Activated naive CD4-positive, alpha-beta T cell treated with Interleukin-2 at 50 U/mL for 16 hours (primary cell): ENCODE measurements at regions not wholly inside any gene's neighbourhood (a gene's known extent, or its start where the extent isn't known, plus 50 kb on each side); places are given as distances from the start of the nearest gene placed in this dataset.

ENCODE experiments used
- DNase-seq: peaks from one replicate; pipeline ENCODE4 v3.0.0-alpha.2; 2020

DNA sequence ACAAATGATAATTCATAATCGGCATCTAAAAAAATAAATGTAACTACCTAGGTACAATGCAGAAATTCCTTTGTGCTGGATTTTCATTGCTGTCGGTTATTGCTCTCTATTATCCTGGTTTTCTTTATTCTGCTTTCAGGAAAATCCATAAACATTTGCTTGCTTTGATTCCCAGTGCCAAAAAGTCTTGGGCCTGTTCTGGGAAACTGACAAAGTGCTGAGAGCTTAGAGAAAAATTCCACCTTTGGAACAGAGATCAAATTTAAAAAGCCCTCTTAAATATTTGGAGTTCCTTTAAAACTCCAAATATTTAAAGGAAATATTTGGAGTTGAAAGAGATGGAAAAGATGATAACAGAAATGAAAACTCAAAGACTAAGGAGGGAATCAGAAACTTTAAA is 87.3 kb upstream of the ZBED5 start:
- DNase-seq: no peak

DNA sequence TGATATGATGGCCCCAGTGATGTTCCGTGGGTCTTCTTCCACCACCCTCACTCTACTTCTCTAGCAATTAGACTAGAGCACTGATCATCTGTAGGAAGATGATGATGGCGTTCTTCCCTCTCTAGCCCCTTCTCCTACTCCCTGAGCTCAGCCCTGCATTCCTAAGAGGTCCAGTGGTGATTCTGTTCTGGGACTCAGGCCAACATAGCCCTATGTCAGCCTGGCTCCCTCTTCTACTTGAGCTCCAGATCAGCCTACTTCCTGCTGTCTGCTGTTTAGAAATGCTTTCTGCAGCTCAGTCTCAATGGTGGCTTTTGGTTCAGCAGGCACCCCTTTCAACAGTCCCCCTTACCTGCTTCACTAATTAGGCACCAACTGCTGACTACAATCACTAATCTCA is 86.1 kb upstream of the ZBED5 start:
- DNase-seq: no peak

DNA sequence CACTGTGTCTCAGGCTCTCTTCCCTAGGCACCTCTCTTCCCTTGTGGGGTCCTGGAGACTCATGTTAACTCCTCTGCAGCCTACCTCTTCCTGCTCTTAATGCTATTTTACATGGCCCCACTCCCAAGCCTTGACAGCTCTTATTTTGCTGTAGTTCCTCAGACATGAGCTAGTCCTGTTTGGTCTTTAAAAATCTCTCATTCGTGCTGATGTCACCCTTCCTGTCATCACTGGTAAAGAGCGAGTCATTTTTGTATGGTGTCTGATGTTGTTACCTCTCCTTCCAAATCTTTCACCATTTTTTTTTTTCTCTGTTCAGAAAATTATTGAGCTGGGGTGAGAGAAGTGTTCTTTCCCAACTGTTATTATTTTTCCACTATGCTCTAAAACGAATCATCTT is 84.8 kb upstream of the ZBED5 start:
- no peak for DNase-seq

DNA sequence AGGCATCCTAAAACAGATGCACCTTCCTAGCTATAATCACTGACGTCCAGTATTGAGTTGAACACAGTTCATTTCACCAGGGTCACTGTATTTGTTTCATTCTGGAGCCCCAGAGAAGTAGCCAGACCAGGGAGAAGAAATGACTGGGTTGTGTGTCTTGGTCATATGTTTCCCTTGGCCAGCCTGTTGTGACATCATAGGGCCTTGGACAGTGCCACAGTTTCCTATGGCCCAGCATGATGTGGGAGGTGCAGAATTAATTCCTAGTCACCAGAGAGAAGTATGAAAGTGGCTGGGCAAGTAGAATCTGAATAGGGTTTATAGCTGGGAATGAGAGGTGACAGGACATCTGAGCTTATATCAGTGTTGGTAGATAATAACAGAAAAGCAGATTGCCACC is 84.0 kb upstream of the ZBED5 start:
- no peak for DNase-seq

DNA sequence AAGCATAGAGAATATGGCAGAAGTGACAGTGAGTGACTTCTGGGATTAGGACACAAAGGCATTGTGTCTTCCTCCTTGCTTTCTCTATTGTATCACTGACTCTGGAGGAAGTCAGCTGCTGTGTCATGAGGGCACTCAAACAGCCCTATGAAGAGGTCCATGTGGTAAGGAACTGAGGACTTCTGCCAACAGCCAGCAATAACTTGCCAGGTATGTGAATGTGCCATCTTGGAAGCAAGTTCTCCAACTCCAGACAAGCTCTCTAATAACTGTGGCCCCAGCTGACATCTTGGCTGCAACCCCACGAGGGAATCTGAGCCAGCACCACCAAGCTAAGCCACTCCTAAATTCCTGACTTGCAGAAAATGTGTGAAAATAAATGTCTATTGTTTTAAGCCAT is 83.6 kb upstream of the ZBED5 start:
- no peak for DNase-seq

DNA sequence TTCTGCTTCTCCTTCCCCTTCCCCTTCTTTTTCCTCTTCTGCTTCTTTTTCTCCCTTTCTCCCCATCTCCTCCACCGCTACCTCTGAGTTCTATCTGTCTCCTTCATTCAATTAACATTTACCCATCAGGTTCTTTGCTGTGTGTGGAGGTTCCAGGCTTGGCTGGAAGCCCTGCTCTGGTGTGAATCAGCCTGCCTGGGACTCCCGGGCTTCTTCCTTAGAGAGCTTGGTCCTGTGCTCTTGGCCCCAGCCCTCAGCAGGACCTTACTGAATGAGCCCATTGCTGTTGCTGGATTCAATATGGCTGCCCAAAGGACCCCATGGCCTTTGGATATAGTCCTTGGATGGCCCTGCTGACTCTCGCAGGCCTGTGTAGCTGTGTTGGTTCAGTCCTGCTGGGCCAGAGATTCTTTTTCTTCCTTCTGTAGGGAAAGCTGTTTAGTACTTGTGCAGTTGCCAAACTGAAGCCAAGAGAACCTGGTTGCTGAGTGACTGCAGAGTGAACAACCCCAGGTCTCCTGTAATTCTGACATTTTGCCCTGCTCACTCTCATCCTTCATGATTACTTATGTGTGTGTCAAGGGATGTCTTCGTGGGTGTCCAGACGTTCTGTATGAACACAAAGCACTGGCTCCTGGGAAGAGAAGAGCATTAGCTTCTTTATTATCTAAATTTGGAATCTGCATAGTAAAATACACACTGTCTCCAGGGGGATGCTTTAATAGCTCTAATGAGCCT is 81.0 kb upstream of the ZBED5 start:
- no peak for DNase-seq

DNA sequence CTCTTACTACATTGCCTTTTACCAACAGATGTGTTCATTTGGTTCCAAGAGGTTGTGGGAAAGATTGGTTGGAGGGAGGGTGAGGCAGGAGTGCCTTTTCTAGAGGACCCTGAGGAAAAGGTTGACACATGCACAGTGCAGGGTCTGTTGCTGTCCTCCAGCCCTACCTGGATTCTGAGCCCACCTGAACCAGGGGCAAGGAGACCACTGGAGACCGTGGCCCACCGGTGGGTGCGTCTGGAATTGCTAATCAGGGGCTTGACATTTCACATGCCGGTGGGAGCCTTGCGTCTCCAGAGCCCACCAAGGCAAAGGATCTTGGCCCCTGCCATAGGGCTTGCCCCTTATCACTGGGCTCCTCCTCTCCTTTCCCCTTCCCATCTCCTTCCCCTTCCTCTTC is 80.4 kb upstream of the ZBED5 start:
- DNase-seq: no peak

DNA sequence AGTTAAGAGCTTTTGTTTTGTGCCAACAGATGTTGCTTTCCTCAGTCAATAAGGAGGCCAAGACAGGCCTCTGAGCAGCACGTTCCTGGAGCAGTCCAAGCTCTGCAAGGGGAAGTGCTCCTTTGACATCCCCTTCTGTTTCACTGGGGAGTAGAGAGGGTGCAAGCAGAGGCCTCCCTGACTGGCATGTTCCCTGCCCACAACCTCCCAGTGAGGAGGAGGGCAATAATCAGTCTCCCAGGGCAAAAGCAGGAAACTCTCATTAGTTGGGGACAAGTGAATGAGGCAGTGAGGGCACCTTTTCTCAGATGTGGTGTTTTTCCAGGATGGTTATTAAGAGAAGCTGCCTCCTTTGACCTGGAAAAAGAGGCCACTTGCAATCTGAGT is 79.5 kb upstream of the ZBED5 start:
- no peak for DNase-seq

DNA sequence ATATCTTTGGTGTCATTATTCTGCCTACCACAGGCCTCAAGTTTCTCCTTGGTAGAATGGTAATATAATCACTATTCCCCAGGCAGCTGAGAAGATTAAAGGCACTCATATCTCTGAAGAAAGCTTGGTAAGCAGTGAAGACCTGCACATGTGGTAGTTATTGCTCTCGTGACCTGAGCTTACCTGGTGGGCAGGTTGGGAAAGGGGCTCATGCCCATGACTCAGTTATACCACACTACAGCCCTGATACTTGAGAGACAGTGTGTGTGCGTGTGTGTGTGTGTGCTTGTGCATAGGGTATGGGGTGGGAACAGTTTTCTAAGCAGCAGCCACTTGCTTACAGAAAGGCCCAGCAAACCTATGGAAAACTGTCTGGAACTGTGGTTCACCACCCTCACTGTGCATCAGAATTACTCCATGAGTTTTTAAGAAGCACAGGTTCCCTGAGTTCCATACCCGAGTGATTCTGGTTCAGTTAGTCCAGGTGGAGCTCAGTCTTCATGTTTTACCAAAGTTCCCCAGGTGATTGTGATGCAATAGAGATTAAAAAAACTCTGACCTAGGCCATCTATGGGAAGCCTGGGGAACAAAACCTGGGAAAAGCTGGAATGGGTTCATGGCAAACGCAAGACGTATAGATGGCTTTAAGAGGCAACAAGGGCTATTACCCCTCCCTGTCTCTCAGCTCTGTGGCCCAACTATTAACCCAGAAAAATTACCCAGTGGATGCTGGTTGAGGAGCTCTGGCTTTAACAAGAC is 79.0 kb upstream of the ZBED5 start:
- no peak for DNase-seq

DNA sequence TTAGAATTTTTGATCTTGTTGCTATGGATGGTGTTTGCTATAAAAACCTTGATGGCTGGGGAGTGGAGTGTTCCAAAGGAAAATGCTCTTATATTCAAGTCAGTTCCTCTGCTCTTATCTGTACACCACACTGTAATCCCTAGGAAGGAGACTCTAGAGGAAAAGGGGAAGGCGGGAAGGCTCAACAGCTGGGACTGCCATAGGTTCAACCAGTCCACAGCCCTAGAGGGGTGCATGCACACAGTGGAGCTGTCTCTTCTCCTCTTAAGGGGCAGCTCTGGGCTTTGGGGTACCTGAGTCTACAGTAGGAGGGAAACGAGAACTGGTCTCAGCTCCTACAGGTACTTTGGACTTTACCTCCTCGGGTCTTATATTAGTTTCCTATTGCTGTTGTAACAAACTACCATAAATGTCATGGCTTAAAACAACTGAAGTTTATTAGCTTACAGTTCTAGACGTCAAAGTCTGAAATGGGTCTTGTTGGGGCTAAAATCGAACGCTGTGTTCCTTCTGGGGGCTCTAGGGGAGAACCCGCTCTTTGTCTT is 77.2 kb upstream of the ZBED5 start:
- no peak for DNase-seq

DNA sequence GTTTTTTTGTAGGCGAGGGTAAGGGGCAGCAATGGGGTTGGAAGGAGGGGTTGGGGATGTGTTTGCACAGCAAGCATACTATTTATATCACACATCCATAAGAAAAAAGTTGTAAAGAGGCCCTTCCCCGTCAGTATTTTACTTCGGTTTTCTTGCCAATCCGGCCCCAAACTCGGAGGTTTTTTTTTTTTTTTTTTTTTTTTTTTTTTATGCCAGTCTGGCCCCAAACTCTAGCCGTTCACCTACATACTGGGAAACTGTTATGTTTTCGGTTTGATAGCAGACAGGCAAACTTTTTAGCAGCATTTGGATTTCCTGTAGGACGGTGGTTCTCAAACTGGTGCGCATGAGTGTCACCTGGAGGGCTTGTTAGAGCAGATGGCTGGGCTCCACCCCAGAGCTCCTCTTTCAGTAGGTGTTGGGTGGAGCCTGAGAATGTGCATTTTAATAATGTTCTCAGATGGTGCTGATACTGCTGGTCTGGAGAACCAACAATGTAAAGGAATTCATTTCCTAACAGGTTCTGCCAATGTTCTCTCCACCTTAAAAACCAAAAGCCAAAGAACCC is 76.5 kb upstream of the ZBED5 start:
- no peak for DNase-seq

DNA sequence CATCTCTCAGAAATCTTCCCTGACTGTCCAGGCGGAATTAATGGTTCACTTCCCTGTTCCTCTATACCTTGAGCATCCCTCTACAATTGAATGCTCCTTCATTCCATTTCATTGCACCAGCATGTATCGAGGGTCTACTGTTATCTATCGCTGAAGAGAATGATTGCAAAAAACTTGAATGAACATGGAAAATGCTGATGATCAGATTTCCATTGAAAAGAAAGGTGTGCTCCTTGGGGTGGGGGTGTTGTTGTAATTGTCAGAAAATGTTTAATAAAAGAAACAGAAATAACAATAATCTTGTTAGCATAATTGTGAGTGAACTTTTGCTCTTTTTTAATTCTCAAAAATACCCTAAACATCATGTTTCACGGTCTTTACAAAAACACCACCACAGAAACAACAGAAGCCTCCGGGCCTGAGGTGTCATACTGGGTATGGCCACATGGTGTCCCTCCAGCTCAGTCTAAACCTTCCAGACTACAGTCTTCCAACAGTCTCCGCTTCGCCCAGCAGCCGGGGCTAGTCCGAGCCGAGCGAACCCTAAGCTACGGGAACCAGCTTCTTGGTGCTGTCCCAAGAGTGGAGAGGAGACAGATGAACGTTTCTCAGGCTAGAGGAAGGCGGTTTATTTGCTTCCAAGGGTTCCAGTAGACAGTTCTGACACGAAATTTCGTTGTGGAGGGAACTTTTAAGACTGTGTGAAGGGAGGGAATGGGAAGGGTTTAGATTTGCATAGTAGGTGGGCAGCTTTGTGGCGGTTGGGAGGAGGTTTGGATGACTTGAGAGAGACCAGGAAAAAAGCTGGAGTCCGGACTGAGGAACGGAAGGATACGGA is 75.8 kb upstream of the ZBED5 start:
- peak; percentile 85 for DNase-seq

DNA sequence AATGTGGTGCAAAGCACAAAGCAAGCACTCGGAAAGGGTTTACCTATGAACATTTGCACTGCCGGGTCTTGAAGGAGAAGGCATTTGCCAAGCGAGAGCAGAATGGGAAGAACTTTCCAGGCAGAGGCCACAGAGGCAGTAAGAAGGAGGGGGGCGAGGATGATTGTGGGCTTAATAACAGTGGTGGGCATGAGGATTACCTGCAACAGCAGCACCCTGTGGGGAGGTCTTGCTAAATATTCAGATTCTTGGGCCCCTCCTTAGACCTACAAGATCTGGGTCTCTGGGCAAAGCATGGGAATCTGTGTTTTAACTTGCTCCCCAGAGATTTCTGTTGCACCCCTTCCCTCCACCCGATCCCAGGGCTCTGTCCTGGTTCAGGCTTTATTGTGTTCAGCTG is 75.1 kb upstream of the ZBED5 start:
- no peak for DNase-seq

DNA sequence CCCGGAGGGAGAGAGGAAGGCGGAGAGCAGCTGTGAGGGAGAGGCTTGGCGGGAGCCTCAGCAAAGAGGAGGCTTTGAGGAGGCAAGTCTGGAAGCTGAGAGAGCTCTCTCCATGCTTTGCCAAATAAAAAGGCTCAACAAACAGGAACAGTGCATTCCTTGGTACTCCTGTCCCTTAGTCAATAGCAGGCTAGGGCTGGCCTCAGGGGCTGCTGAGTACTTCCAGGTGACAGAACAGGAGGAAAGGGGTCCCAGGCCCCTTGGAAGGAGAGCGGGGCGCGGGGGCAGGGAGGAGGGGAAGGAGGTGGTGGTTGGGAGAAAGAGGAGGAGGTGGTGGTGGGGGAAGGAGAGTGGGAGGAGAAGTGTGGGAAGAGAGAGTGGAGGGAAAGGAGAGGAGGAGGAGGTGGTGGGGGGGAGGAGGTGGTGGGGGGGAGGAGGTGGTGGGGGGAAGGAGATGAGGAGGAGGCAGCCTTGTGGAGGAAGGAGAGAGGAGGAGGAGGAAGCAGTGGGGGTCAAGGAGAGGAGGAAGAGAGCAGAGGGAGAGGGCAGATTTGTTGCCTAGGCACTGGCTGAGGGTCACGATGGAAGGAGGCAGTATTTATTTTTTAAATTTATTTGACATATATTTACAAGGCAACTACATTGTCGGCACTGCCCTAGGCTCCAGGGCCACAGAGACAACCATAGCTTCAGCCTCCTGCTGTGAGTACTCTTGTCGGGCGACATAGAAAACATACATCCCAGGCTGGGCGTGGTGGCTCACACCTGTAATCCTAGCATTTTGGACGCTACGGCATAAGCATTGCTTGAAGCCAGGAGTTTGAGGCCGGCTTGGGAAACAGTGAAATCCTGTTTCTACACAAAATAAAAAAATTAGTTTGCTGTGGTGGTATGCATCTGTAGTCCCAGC is 74.2 kb upstream of the ZBED5 start:
- DNase-seq: no peak

DNA sequence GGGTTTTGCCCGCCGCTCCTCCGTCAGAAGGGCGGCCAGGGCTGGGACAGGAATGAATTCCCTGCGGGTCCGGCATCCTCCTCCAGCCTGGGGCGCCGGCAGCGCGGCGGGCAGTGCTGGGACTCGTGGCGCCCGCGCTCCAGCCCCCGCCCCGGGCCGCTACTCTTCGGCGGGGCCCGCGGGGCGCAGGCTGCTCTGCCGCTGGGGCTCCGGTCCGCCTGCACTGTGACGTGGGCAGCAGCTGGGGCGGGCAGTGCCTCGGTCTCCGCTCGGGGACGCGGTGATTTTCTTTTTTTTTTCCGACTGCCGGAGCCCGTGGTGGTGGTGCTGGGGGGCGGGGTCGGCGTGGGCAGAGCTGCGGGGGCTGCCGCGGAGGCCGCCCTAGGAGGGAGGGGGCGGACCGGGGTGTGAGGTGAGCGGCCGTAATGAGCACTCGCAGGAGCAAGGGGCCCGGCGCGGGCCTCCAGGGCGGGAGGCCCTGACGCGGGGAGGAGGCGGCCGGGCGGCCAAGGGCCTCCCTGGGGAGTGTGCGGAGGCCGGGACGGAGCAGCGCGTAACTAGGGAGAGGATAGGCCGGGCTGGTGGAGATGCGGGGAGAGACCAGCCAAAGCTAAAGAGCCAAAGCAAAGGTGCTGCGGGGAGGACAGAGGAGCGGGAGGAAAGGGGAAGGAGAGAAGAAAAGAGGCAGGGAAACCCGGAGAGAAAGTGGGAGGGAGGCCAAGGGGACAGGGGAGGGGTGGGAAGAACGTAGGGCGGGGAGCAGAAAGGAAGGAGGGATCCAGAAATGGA is 73.3 kb upstream of the ZBED5 start:
- peak; percentile 49 for DNase-seq

DNA sequence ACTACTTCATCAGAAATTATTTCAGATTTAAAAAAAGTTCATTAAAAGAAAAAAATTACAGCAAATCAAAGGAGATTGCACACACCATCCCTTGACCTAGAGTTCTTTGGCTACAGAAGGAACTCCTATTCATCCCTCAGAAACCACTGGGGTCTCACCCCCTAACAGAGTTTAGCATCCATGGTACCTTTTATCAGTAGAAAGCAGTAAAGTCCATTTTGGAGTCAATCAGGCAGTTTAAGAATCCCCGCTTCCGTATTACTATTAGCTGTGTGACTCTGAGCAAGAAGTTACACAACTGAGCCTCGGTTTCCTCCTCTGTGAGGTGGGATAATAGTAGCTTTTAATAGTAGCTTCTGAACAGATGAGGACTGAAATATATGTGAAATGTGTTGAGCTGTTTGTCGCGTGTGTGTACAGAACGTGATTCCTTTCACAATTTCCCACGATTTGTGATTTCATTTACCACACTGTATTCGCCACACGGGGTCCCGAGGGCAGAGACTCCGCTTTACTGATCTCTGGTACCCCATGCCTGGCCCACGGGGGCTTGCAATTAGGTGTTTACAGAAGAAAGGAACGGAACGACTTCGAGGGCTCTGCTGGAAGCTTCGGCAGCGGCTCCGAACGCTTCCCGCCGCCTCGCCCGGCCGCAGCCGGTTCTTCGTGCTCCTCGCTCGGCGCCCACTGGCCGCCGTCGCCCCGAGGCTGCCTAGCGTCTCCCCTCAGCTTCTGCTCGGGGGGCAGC is 72.5 kb upstream of the ZBED5 start:
- peak; percentile 17 for DNase-seq

DNA sequence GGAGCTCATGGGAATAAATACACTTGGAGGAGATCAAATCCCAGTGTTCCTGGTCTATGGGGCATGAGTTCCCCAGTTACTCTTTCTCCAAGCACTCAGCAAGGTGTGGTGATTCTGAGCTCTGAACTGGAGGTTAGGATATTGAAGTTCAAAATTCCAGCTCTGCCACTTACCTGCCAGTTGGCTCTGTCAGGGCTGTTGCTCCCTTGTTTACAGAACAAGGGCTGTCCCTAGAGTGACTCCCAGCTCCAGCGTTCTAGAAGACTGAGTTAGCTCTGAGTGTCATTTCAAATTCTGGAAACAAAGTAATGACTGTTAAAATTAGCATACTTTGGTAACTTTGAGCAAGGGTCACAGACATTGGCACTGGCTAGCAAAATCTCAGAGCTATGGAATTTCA is 69.7 kb upstream of the ZBED5 start:
- DNase-seq: no peak

DNA sequence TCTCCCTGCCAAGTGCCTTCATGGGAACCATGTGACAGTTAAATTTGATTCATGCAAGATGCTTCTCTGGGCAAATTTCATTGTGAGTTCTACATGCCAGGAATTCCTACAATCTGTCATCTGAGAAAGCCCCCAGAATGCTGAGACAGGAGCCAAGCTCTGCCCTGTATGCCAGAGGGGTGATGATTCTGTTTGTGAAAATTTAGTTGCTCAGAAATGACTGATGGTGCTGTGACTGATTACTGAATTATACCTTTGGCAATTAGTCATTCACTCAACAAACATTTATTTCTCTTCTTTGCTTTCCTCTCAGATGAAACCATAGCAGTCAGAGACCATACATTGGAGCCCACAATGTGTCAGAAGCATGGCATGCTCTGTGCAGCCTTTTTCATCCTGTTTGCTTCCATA is 69.0 kb upstream of the ZBED5 start:
- DNase-seq: no peak

DNA sequence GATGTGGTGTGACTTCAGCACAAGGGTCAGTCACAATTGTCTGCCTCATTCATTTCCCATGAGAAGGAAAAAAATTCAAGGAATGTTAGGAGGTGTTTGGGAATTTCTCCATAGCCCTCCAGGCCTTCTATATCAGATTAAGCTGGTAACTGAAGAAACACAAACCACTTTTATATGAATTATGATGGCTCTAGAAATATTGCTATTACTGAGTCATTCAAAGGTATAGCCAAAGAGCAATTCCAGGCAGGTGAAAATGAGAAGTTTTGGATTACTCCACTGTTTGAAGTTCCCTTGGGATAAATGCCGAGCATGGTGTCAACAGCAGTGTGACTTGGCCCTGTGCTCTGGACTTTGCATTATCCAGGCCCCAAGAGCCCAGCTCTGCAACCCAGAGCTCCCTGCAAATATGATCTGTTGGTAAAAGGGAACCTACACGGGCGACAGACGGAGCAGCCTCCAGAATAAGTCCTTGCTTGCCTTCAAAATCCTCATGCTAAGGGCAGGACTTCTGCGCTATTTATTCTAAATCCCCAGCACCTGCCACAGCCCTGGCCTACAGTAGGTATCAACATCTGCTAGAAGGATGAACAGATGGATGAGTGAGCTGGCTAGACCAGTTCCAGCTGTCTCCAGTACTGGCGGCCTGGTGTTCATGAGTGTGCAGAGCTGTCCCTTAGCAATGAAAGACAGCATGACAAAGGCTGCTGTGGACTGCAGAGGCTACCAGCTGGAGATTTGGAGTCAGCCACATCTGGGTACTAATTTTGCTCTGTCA is 67.5 kb upstream of the ZBED5 start:
- no peak for DNase-seq

DNA sequence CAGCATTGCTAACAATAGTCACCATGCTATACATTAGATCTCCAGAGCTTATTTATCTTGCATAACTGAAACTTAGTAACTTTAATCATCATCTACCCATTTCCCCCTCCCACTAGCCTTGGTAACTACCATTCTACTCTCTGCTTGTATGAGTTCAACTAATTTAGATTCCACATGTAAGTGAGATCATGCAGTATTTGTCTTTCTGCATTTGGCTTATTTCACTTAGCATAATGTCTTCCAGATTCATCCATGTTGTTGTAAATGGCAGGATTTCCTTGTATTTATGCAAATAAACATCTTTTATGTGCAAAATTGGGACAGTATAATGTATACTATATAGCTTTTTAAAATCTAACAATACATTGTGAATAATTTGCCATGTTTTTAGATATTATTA is 66.0 kb upstream of the ZBED5 start:
- no peak for DNase-seq
